Endothelial cell of umbilical vein (primary cell): ENCODE measurements at regions not wholly inside any gene's neighbourhood (a gene's known extent, or its start where the extent isn't known, plus 50 kb on each side); places are given as distances from the start of the nearest gene placed in this dataset.
"Not testable (repeated sequence)": the region's sequence is repeated elsewhere in the genome, so short reads cannot be mapped to it uniquely, and the experiment has no call there.

Source experiments
- BruUV-seq: library from RNA; stranded (reverse); fragments of 400-500 nt; replicated peaks from 2 replicates; lab custom pipeline; 2021; lab: Mats Ljungman, UMichigan
- CTCF ChIA-PET: fragments of 300-600, 350-600 bp; sonication (Branson Sonifier 250); formaldehyde crosslinking; loops from one replicate; lab custom pipeline; 2021; ENCODE audit warnings: antibody characterized with exemption, inconsistent platforms; lab: Charles Lee
- POLR2A ChIA-PET: fragments of 300-600, 350-600 bp; sonication (Branson Sonifier 250); formaldehyde crosslinking; loops from one replicate; lab custom pipeline; 2021; ENCODE audit warnings: antibody characterized with exemption, inconsistent platforms; lab: Charles Lee
- DNase-seq: peaks from one replicate; pipeline ENCODE4 v3.0.0-alpha.2; 2011; ENCODE audit warnings: low read depth, low spot score
- FAIRE-seq: peaks from 2 replicates; lab custom pipeline; 2011; peaks lifted over from hg19 to GRCh38; lab: Jason Lieb, UNC
- H2AFZ ChIP-seq: 2 replicates; pipeline ENCODE4 v1.6.0; 2012; ENCODE audit warnings: low read depth, low read length, control low read depth, inconsistent platforms
- H3K27ac ChIP-seq: 2 replicates; pipeline ENCODE4 v1.5.1; 2011; ENCODE audit warnings: low read depth, mild to moderate bottlenecking, control low read depth, low read length, moderate library complexity; ENCODE audit not compliant: insufficient read depth
- H3K27me3 ChIP-seq, 2 experiments: 2 replicates each; pipeline versions ENCODE4 v1.6.0 to v1.6.1; 2011; ENCODE audit warnings: low read length in 2 of 2, mixed read lengths in 1 of 2; ENCODE audit not compliant: control insufficient read depth in 2 of 2, insufficient read depth in 2 of 2
- H3K36me3 ChIP-seq, 2 experiments: 2 replicates in 1 of 2; 3 replicates in 1 of 2; pipeline ENCODE4 v1.5.1; 2011; ENCODE audit warnings: low read length in 2 of 2, mild to moderate bottlenecking in 1 of 2, moderate library complexity in 1 of 2; ENCODE audit not compliant: control insufficient read depth in 2 of 2, insufficient read depth in 2 of 2; ENCODE audit errors: extremely low read depth in 1 of 2
- H3K4me1 ChIP-seq: 3 replicates; pipeline ENCODE4 v1.5.1; 2011; ENCODE audit warnings: mild to moderate bottlenecking, low read length; ENCODE audit not compliant: control insufficient read depth, insufficient read depth; ENCODE audit errors: extremely low read depth
- H3K4me2 ChIP-seq: 2 replicates; pipeline ENCODE4 v1.6.1; 2011; ENCODE audit warnings: low read length, control low read depth, mixed read lengths; ENCODE audit not compliant: insufficient read depth
- H3K4me3 ChIP-seq, 3 experiments: fragments of 200-600 bp in 1 of 3; sonication (generic), shearing (Covaris generic) in 1 of 3; replicated peaks in 1 of 3; 2 replicates each; pipeline ENCODE4 v1.5.1; 2011 to 2016; ENCODE audit warnings: control low read depth in 3 of 3, low read length in 3 of 3, mild to moderate bottlenecking in 2 of 3, inconsistent platforms in 1 of 3, low read depth in 1 of 3, moderate library complexity in 1 of 3; ENCODE audit not compliant: insufficient read depth in 1 of 3
- H3K79me2 ChIP-seq: 2 replicates; pipeline ENCODE4 v1.6.0; 2012; ENCODE audit warnings: low read length, inconsistent platforms; ENCODE audit not compliant: control insufficient read depth, insufficient read depth
- H3K9ac ChIP-seq: replicated peaks from 2 replicates; pipeline ENCODE3; 2011; ENCODE audit warnings: low read length, control low read depth; ENCODE audit not compliant: insufficient read depth; ENCODE audit errors: extremely low read depth
- H3K9me1 ChIP-seq: replicated peaks from 3 replicates; pipeline ENCODE4 v1.6.0; 2011; ENCODE audit warnings: mild to moderate bottlenecking, low read length; ENCODE audit not compliant: control insufficient read depth, insufficient read depth; ENCODE audit errors: extremely low read depth
- H3K9me3 ChIP-seq: replicated peaks from 2 replicates; pipeline ENCODE4 v1.5.1; 2012; ENCODE audit warnings: low read length, inconsistent platforms; ENCODE audit not compliant: control insufficient read depth, insufficient read depth
- H4K20me1 ChIP-seq: replicated peaks from 2 replicates; pipeline ENCODE3; 2011; ENCODE audit warnings: mild to moderate bottlenecking, low read length; ENCODE audit not compliant: control insufficient read depth, insufficient read depth; ENCODE audit errors: extremely low read depth
- CTCF ChIP-seq, 2 donors: IDR thresholded peaks; 1 replicate in 1 of 2; 2 replicates in 1 of 2; pipeline ENCODE4 v1.5.1; 2011; ENCODE audit warnings: low read length in 2 of 2, mild to moderate bottlenecking in 2 of 2, moderate library complexity in 2 of 2, control low read depth in 1 of 2, inconsistent platforms in 1 of 2, low read depth in 1 of 2; ENCODE audit not compliant: insufficient read depth in 1 of 2; ENCODE audit errors: extremely low read depth in 1 of 2
- EZH2 ChIP-seq: IDR thresholded peaks from 2 replicates; pipeline ENCODE4 v1.6.1; 2012; ENCODE audit warnings: borderline replicate concordance, low read depth, mild to moderate bottlenecking, moderate library complexity, low read length, inconsistent platforms; ENCODE audit not compliant: severe bottlenecking
- FOS ChIP-seq: IDR thresholded peaks from 2 replicates; pipeline ENCODE4 v1.6.1; 2011; ENCODE audit warnings: mild to moderate bottlenecking, low read length, moderate library complexity, borderline replicate concordance; ENCODE audit not compliant: insufficient read depth
- GATA2 ChIP-seq: IDR thresholded peaks from 2 replicates; pipeline ENCODE4 v1.7.0; 2011; ENCODE audit warnings: low read depth, mild to moderate bottlenecking, moderate library complexity, mixed read lengths, low read length; ENCODE audit not compliant: insufficient read length, insufficient read depth
- JUN ChIP-seq: IDR thresholded peaks from 2 replicates; pipeline ENCODE4 v1.6.1; 2011; ENCODE audit warnings: borderline replicate concordance, low read depth; ENCODE audit not compliant: insufficient read length, insufficient read depth
- MAX ChIP-seq: IDR thresholded peaks from 2 replicates; pipeline ENCODE4 v1.6.1; 2011; ENCODE audit not compliant: insufficient read depth, insufficient read length
- MYC ChIP-seq: IDR thresholded peaks from one replicate; pipeline ENCODE4 v1.6.1; 2011; ENCODE audit warnings: mild to moderate bottlenecking, low read depth, low read length
- POLR2A ChIP-seq: IDR thresholded peaks from 2 replicates; pipeline ENCODE4 v1.6.1; 2012; ENCODE audit warnings: low read depth, mild to moderate bottlenecking, control low read depth, low read length
- POLR2AphosphoS5 ChIP-seq: IDR thresholded peaks from 2 replicates; pipeline ENCODE4 v1.6.1; 2012; ENCODE audit warnings: low read depth, mild to moderate bottlenecking, control low read depth, low read length, moderate library complexity; ENCODE audit not compliant: insufficient read depth
- dilution Hi-C: fragments of 300-500 bp; cut with MboI; formaldehyde crosslinking; loops from one replicate; pipeline ENCODE4 v1.15.0; 2019; ENCODE audit warnings: low sequenced_read_pairs; ENCODE audit not compliant: extremely low pct_ligation_motif_present
- intact Hi-C: fragments of 100-400 bp; cut with micrococcal nuclease; formaldehyde crosslinking; loops from one replicate; pipeline ENCODE4 v1.10.0; 2022

- no peaks in the 10 kb centered on the region for H3K36me3 ChIP-seq
- no peak overlapping the region for H3K9ac ChIP-seq
- H3K9me1 ChIP-seq, result no peaks in the 10 kb centered on the region
- H3K4me1 ChIP-seq, result no peaks in the 10 kb centered on the region
- H3K79me2 ChIP-seq, result no peaks in the 10 kb centered on the region
- no peaks in the 10 kb centered on the region for H3K27me3 ChIP-seq
- no peak for TF ChIP-seq MYC
- H3K4me3 ChIP-seq, result no peak overlapping the region
- FAIRE-seq (no peak), DNase-seq (no peak)
- ChIA-PET POLR2A (no interaction called here), CTCF (interaction anchor here (1.0 to 1.2 kb wide), 2 partner anchors 10 to 17 kb away, joined by 3 to 5 read pairs; no protein-coding TSS in a partner anchor)
- BruUV-seq, result no TSS peak
- H3K27ac ChIP-seq, result no peak overlapping the region
- dilution Hi-C loops (no loop called here), intact Hi-C loops (no loop called here)
- H3K4me2 ChIP-seq, result no peak overlapping the region
- H2AFZ ChIP-seq, result peak overlapping the region; percentile 26
- H4K20me1 ChIP-seq, result no peaks in the 10 kb centered on the region
- no peaks in the 10 kb centered on the region for H3K9me3 ChIP-seq
These were observed 142.1 kb upstream of the RSPO3 start for GRCh38 chr6:126976253-126976797.

- Histone ChIP-seq H3K27ac (no peak overlapping the region), H3K4me1 (no peaks in the 10 kb centered on the region), H3K9ac (no peak overlapping the region), H3K79me2 (no peaks in the 10 kb centered on the region), H3K36me3 (no peaks in the 10 kb centered on the region), H3K9me3 (no peaks in the 10 kb centered on the region), H2AFZ (no peak overlapping the region), H3K4me3 (no peak overlapping the region), H3K4me2 (no peak overlapping the region), H4K20me1 (no peaks in the 10 kb centered on the region), H3K27me3 (no peaks in the 10 kb centered on the region), H3K9me1 (no peaks in the 10 kb centered on the region)
- POLR2A ChIA-PET, result no interaction called here
- dilution Hi-C loops (no loop called here), intact Hi-C loops (no loop called here)
- FAIRE-seq (no peak), DNase-seq (no peak)
- CTCF ChIA-PET, result interaction anchor here (0.6 kb wide), 1 partner anchor 207 kb away, joined by 3 read pairs; no protein-coding TSS in a partner anchor
- BruUV-seq, result no TSS peak
- TF ChIP-seq EZH2 (no peak), GATA2 (no peak), MAX (no peak), POLR2AphosphoS5 (no peak), MYC (no peak), JUN (no peak), POLR2A (no peak), FOS (no peak), CTCF (IDR thresholded peaks at IDR 0.05; ENCODE audit: extremely low read depth in 1 of 2, insufficient read depth in 1 of 2, low read depth in 1 of 2, low read length in 2 of 2) (no peak)
These were observed 134.7 kb upstream of the RSPO3 start for GRCh38 chr6:126983779-126984178.

- H4K20me1 ChIP-seq, H3K27ac ChIP-seq, dilution Hi-C loops, BruUV-seq, H3K4me3 ChIP-seq, H3K27me3 ChIP-seq, FAIRE-seq, H3K4me1 ChIP-seq, H3K9me1 ChIP-seq, H3K36me3 ChIP-seq, H3K9me3 ChIP-seq, CTCF ChIA-PET, intact Hi-C loops, H3K4me2 ChIP-seq, DNase-seq, H3K9ac ChIP-seq, H2AFZ ChIP-seq, H3K79me2 ChIP-seq, POLR2A ChIA-PET: not testable (repeated sequence)
These were observed 130.3 kb upstream of the RSPO3 start for GRCh38 chr6:126988125-126988524.
